Ovary (tissue), 7 donors: ENCODE measurements at regions not wholly inside any gene's neighbourhood (a gene's known extent, or its start where the extent isn't known, plus 50 kb on each side); places are given as distances from the start of the nearest gene placed in this dataset.

Experiments used
- DNase-seq, 5 donors: peaks; one replicate each; pipeline ENCODE4 v3.0.0-alpha.2; 2019 to 2020
- H3K27ac ChIP-seq, 2 donors: fragments of 200-600 bp; one replicate each; pipeline versions ENCODE4 v1.5.1 to v1.8.0; 2019 to 2022
- H3K27me3 ChIP-seq: fragments of 200-600 bp; one replicate; pipeline ENCODE4 v1.8.0; 2022
- H3K36me3 ChIP-seq: fragments of 200-600 bp; sonication (generic); one replicate; pipeline ENCODE4 v1.5.1; 2019
- H3K4me1 ChIP-seq: one replicate; pipeline ENCODE4 v1.8.1; 2013; ENCODE audit warnings: mild to moderate bottlenecking, moderate library complexity; ENCODE audit not compliant: insufficient read depth
- H3K4me3 ChIP-seq: fragments of 200-600 bp; sonication (generic); one replicate; pipeline ENCODE4 v1.5.1; 2017
- H3K9me3 ChIP-seq, 2 donors: fragments of 200-600 bp in 1 of 2; sonication (generic) in 1 of 2; one replicate each; pipeline versions ENCODE4 v1.5.1 to v1.8.1; 2013 to 2019; ENCODE audit warnings: mild to moderate bottlenecking in 1 of 2, moderate library complexity in 1 of 2
- CTCF ChIP-seq, 3 donors: fragments of 450-650 bp in 2 of 3; fragments of 200-600 bp in 1 of 3; IDR thresholded peaks; one replicate each; pipeline versions ENCODE4 v1.5.1 to v1.8.0; 2016 to 2022; ENCODE audit warnings: antibody characterized with exemption in 3 of 3, mild to moderate bottlenecking in 1 of 3
- EP300 ChIP-seq: sonication (generic); formaldehyde crosslinking; IDR thresholded peaks from one replicate; pipeline ENCODE4 v1.6.1; 2017; ENCODE audit warnings: antibody characterized with exemption
- POLR2A ChIP-seq: fragments of 450-650 bp; IDR thresholded peaks from one replicate; pipeline ENCODE4 v1.6.1; 2017; ENCODE audit warnings: antibody characterized with exemption, mild to moderate bottlenecking, moderate library complexity
- WGBS, 3 donors: extraction: QIAGEN DNeasy Blood & Tissue Kit in 1 of 3; methylation state at CpG; one replicate each; pipeline versions ENCODE4 v1.1.5 to v1.1.7; 2013 to 2017; 5-methylcytosine and 5-hydroxymethylcytosine counted together
- intact Hi-C, 4 donors: fragments of 100-400 bp; cut with DNase I; formaldehyde crosslinking; loops; one replicate each; pipeline versions ENCODE4 v1.11.0 to v1.15.1; 2022 to 2023
- donor health status: DM: no; HTN: no; CAD: no; lungs with moderate emphysema.
- donor health status: DM: no; HTN: no; CAD: no.
- donor health status: Bipolar disorder and iron deficiency.
- donor health status: DM: no; HTN: no; CAD: no.
- donor health status: DM: yes; HTN: yes; CAD: no.

GRCh38 chr13:67367399-67367798 lies 137.3 kb upstream of the PCDH9 start:
- no peaks in the 10 kb centered on the region for H3K27me3 ChIP-seq
- no peaks in the 10 kb centered on the region for H3K9me3 ChIP-seq
- no peak overlapping the region for H3K4me3 ChIP-seq
- H3K36me3 ChIP-seq = no peaks in the 10 kb centered on the region
- WGBS, 3 donors = 50 to 73% (median 68%) methylated on average over 1 of the region's 1 CpG
- H3K4me1 ChIP-seq = no peaks in the 10 kb centered on the region
- H3K27ac ChIP-seq = no peak overlapping the region
- intact Hi-C loops = no loop called here
- TF ChIP-seq CTCF (IDR thresholded peaks at IDR 0.05) = no peak
- TF ChIP-seq POLR2A = no peak
- no peak for TF ChIP-seq EP300
- DNase-seq = no peak

- H3K4me3 ChIP-seq = no peak overlapping the region
- intact Hi-C loops = no loop called here
- no peaks in the 10 kb centered on the region for H3K36me3 ChIP-seq
- DNase-seq = no peak
- H3K27ac ChIP-seq = no peak overlapping the region
- no peaks in the 10 kb centered on the region for H3K4me1 ChIP-seq
- H3K27me3 ChIP-seq = no peaks in the 10 kb centered on the region
- no peak for TF ChIP-seq POLR2A
- TF ChIP-seq EP300 = no peak
- no peak for TF ChIP-seq CTCF (IDR thresholded peaks at IDR 0.05)
- H3K9me3 ChIP-seq = no peaks in the 10 kb centered on the region
These were observed 136.4 kb upstream of the PCDH9 start for GRCh38 chr13:67366533-67366932.

DNA sequence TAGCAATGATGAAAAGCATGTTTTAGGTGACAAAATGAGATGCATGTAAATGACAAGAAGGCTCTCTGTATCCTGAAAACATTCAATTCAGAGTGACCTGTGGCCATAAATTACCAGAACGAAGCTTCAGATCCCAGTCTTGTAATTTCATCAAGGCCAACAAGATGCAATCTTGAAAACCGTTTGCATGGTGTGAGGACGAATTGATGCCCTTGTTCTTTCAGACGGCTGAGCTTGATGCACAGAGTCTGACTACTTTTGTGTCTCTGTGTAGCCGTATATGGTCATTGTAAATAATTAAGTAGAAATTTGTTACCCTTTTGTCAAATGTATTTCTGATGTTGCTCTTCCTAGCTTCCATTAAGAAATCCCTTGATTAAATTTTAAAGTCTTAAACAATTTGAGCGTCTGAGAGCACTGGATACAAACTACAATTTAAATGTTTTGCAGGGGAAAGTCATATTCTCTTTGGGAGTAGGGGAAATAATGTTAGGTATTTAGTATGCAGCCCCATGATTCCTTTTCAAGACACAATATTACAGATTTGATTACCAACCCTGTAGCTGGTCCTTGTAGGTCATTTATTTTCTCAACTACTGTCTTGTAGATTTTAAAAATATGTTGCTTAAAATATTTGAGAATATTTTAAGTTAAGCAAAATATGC lies 125.8 kb upstream of the PCDH9 start:
- no peaks in the 10 kb centered on the region for H3K4me1 ChIP-seq
- intact Hi-C loops = no loop called here
- no peaks in the 10 kb centered on the region for H3K36me3 ChIP-seq
- no peak overlapping the region for H3K27ac ChIP-seq
- H3K27me3 ChIP-seq = no peaks in the 10 kb centered on the region
- no peaks in the 10 kb centered on the region for H3K9me3 ChIP-seq
- 60 to 64% (median 63%) methylated on average over 6 of the region's 6 CpGs for WGBS, 3 donors
- H3K4me3 ChIP-seq = no peak overlapping the region
- DNase-seq = no peak
- TF ChIP-seq CTCF (IDR thresholded peaks at IDR 0.05) (no peak), EP300 (no peak), POLR2A (no peak)

- DNase-seq = no peak
- Histone ChIP-seq H3K9me3 (no peaks in the 10 kb centered on the region), H3K27me3 (no peaks in the 10 kb centered on the region), H3K4me3 (no peak overlapping the region), H3K27ac (no peak overlapping the region), H3K36me3 (no peaks in the 10 kb centered on the region), H3K4me1 (no peaks in the 10 kb centered on the region)
- intact Hi-C loops = no loop called here
- TF ChIP-seq CTCF (IDR thresholded peaks at IDR 0.05) (no peak), POLR2A (no peak), EP300 (no peak)
- 16 to 26% (median 24%) methylated on average over 2 of the region's 2 CpGs for WGBS, 3 donors
These were observed 123.8 kb upstream of the PCDH9 start for GRCh38 chr13:67353941-67354340.
